AG09309 (cell line): ENCODE measurements at regions not wholly inside any gene's neighbourhood (a gene's known extent, or its start where the extent isn't known, plus 50 kb on each side); places are given as distances from the start of the nearest gene placed in this dataset.

Source experiments
- DNase-seq: peaks from one replicate; pipeline ENCODE4 v3.0.0-alpha.2; 2010; ENCODE audit warnings: low read depth
- H3K4me3 ChIP-seq: 2 replicates; pipeline ENCODE4 v1.5.1; 2011; ENCODE audit warnings: mild to moderate bottlenecking, low read depth, low read length, moderate library complexity; ENCODE audit not compliant: control insufficient read depth
- CTCF ChIP-seq: IDR thresholded peaks from 2 replicates; pipeline ENCODE4 v1.5.1; 2011; ENCODE audit warnings: mild to moderate bottlenecking, low read depth, low read length, inconsistent platforms; ENCODE audit not compliant: insufficient read depth, control insufficient read depth; ENCODE audit errors: missing control alignments

- DNase-seq, result no peak
- H3K4me3 ChIP-seq, result no peak overlapping the region
- TF ChIP-seq CTCF, result no peak
Measured at GRCh38 chr21:28554660-28555475, 437.8 kb downstream of the LTN1 start.

GRCh38 chr21:28550057-28550825 lies 442.4 kb downstream of the LTN1 start:
- no peak overlapping the region for H3K4me3 ChIP-seq
- DNase-seq, result no peak
- no peak for TF ChIP-seq CTCF

DNA sequence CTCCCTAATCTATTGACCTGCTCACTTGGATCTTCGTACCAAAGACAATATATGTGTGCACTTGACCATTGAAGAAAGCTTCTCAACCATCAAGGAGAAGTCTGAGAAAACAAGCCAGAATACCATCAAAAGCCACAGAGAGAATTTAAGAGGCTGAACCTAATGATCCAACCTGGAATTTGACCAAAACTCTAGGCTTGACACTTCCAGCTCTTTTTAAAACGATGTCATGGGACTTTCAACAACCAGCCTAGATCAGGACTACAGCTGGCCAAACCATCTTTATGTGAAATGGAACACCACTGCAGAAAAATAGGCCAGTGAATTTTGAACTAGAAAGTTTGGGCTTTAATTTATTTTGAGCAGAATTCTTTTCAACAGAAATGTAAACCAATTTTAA lies 444.4 kb downstream of the LTN1 start:
- DNase-seq, result no peak
- no peak overlapping the region for H3K4me3 ChIP-seq
- no peak for TF ChIP-seq CTCF

- H3K4me3 ChIP-seq, result no peak overlapping the region
- no peak for TF ChIP-seq CTCF
- DNase-seq, result no peak
Measured at GRCh38 chr21:28547766-28548165, 444.9 kb downstream of the LTN1 start.

- no peak overlapping the region for H3K4me3 ChIP-seq
- no peak for DNase-seq
- TF ChIP-seq CTCF, result no peak
Measured at GRCh38 chr21:28543975-28544374, 448.7 kb downstream of the LTN1 start.

DNA sequence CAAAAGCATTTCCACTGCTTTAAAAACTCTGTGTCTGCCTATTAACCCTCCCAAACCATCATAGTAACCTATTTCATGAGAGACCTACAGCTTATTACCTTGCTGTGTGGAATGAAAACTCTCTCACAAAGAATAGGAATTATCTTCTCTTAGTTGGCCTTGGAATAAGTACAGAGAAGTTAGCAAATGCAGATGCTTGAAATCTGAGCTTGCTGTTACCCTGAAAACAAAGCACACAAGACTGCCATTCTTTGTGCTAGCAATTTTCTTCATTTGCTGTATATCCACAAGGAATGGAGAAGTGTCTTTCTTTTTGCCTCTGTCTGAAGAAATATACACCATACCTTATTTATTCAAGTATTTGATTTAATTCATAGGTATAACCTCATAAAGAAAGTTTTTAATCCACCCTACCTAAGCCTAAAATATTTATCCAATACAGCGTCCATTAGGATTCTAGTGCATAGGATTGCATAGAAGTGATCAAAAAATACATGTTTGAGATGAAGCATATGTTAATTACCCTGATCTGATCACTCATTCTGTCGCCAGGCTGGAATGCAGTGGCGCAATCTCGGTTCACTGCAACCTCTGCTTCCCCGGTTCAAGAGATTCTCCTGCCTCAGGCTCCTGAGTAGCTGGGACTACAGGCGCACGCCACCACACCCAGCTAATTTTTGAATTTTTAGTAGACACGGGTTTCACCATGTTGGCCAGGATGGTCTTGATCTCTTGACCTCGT lies 451.1 kb downstream of the LTN1 start:
- TF ChIP-seq CTCF, result no peak
- no peak for DNase-seq
- H3K4me3 ChIP-seq, result no peak overlapping the region
